Astrocyte of the spinal cord (primary cell): ENCODE measurements at regions not wholly inside any gene's neighbourhood (a gene's known extent, or its start where the extent isn't known, plus 50 kb on each side); places are given as distances from the start of the nearest gene placed in this dataset.
A peak's percentile ranks its signal among the peaks of the same experiment; 100 is the strongest.

ENCODE experiments used
- DNase-seq: peaks from one replicate; pipeline ENCODE4 v3.0.0; 2011; ENCODE audit warnings: low read depth, low spot score
- H3K4me3 ChIP-seq: 2 replicates; pipeline ENCODE4 v1.5.1; 2011; ENCODE audit warnings: low read depth, mild to moderate bottlenecking, low read length, moderate library complexity
- CTCF ChIP-seq: IDR thresholded peaks from 2 replicates; pipeline ENCODE4 v1.5.1; 2012; ENCODE audit warnings: low read depth, mild to moderate bottlenecking, low read length, inconsistent platforms
- in situ Hi-C: cut with HindIII; loops from 2 replicates; pipeline ENCODE4 v1.10.0; 2017; ENCODE audit warnings: low sequenced_read_pairs

GRCh38 chr13:108527844-108528243, 101.6 kb upstream of the MYO16 start:
- no peak overlapping the region for H3K4me3 ChIP-seq
- TF ChIP-seq CTCF = no peak
- no peak for DNase-seq
- in situ Hi-C loops = no loop called here

GRCh38 chr13:108528303-108528702, 101.1 kb upstream of the MYO16 start:
- TF ChIP-seq CTCF = no peak
- no peak for DNase-seq
- in situ Hi-C loops = no loop called here
- no peak overlapping the region for H3K4me3 ChIP-seq

GRCh38 chr13:108533842-108534241, 95.6 kb upstream of the MYO16 start:
- in situ Hi-C loops = no loop called here
- H3K4me3 ChIP-seq = no peak overlapping the region
- DNase-seq = no peak
- TF ChIP-seq CTCF = no peak

GRCh38 chr13:108534728-108535127, 94.7 kb upstream of the MYO16 start:
- in situ Hi-C loops = no loop called here
- no peak for DNase-seq
- TF ChIP-seq CTCF = no peak
- H3K4me3 ChIP-seq = no peak overlapping the region

- in situ Hi-C loops = no loop called here
- DNase-seq = no peak
- TF ChIP-seq CTCF = no peak
- H3K4me3 ChIP-seq = no peak overlapping the region
Measured at GRCh38 chr13:108549934-108550333, 79.5 kb upstream of the MYO16 start.

GRCh38 chr13:108551674-108552073, 77.7 kb upstream of the MYO16 start:
- no peak for TF ChIP-seq CTCF
- H3K4me3 ChIP-seq = no peak overlapping the region
- in situ Hi-C loops = no loop called here
- DNase-seq = peak; percentile 26

GRCh38 chr13:108558489-108558888, 70.9 kb upstream of the MYO16 start:
- in situ Hi-C loops = no loop called here
- TF ChIP-seq CTCF = no peak
- no peak overlapping the region for H3K4me3 ChIP-seq
- no peak for DNase-seq
